Panc1 (cell line): ENCODE measurements at regions not wholly inside any gene's neighbourhood (a gene's known extent, or its start where the extent isn't known, plus 50 kb on each side); places are given as distances from the start of the nearest gene placed in this dataset.

Source experiments
- POLR2AphosphoS5 ChIP-seq: IDR thresholded peaks from 2 replicates; pipeline ENCODE4 v1.6.1; 2012; ENCODE audit warnings: mild to moderate bottlenecking, low read depth, low read length, moderate library complexity
- TF ChIP-seq, protein P1 (sequence below): fragments of 450-650 bp; IDR thresholded peaks from 2 replicates; pipeline ENCODE4 v1.5.1; 2017; ENCODE audit warnings: mild to moderate bottlenecking
- TF ChIP-seq, protein P2 (sequence below), 2 experiments: IDR thresholded peaks; 2 replicates each; pipeline ENCODE4 v1.6.1; 2011 to 2012; ENCODE audit warnings: low read depth in 2 of 2, control low read depth in 1 of 2, low read length in 1 of 2, mild to moderate bottlenecking in 1 of 2, moderate library complexity in 1 of 2; ENCODE audit not compliant: insufficient read depth in 1 of 2

DNA sequence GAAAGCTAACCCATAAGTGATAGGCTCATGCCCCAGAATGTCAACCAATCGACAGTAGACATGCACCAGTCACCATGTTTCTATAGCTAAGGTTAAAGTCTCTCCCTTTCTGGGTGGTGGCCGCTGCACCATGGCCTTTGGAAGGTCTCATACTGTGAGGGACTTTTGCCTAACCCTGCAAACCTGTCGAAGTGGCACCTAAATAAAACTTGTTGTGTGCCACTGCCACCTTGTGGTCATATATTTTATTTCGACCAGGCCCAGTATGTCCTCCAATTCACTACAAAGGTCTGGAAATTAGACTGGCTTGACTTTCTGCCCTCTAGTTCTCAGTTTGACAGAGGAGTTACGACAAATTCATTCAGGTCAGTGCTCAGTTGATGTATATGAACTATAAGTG, 163.1 kb downstream of the SMARCA1 start:
- TF ChIP-seq POLR2AphosphoS5, result no peak
- TF ChIP-seq, protein P1, sequence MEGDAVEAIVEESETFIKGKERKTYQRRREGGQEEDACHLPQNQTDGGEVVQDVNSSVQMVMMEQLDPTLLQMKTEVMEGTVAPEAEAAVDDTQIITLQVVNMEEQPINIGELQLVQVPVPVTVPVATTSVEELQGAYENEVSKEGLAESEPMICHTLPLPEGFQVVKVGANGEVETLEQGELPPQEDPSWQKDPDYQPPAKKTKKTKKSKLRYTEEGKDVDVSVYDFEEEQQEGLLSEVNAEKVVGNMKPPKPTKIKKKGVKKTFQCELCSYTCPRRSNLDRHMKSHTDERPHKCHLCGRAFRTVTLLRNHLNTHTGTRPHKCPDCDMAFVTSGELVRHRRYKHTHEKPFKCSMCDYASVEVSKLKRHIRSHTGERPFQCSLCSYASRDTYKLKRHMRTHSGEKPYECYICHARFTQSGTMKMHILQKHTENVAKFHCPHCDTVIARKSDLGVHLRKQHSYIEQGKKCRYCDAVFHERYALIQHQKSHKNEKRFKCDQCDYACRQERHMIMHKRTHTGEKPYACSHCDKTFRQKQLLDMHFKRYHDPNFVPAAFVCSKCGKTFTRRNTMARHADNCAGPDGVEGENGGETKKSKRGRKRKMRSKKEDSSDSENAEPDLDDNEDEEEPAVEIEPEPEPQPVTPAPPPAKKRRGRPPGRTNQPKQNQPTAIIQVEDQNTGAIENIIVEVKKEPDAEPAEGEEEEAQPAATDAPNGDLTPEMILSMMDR, result peak; percentile 79
- TF ChIP-seq, protein P2, sequence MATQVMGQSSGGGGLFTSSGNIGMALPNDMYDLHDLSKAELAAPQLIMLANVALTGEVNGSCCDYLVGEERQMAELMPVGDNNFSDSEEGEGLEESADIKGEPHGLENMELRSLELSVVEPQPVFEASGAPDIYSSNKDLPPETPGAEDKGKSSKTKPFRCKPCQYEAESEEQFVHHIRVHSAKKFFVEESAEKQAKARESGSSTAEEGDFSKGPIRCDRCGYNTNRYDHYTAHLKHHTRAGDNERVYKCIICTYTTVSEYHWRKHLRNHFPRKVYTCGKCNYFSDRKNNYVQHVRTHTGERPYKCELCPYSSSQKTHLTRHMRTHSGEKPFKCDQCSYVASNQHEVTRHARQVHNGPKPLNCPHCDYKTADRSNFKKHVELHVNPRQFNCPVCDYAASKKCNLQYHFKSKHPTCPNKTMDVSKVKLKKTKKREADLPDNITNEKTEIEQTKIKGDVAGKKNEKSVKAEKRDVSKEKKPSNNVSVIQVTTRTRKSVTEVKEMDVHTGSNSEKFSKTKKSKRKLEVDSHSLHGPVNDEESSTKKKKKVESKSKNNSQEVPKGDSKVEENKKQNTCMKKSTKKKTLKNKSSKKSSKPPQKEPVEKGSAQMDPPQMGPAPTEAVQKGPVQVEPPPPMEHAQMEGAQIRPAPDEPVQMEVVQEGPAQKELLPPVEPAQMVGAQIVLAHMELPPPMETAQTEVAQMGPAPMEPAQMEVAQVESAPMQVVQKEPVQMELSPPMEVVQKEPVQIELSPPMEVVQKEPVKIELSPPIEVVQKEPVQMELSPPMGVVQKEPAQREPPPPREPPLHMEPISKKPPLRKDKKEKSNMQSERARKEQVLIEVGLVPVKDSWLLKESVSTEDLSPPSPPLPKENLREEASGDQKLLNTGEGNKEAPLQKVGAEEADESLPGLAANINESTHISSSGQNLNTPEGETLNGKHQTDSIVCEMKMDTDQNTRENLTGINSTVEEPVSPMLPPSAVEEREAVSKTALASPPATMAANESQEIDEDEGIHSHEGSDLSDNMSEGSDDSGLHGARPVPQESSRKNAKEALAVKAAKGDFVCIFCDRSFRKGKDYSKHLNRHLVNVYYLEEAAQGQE (IDR thresholded peaks at IDR 0.05; ENCODE audit: insufficient read depth in 1 of 2, low read depth in 2 of 2, low read length in 1 of 2), result no peak
